Stomach (tissue), 8 donors: ENCODE measurements at regions not wholly inside any gene's neighbourhood (a gene's known extent, or its start where the extent isn't known, plus 50 kb on each side); places are given as distances from the start of the nearest gene placed in this dataset.

Experiments
- DNase-seq, 2 donors: peaks; one replicate each; pipeline versions ENCODE4 v3.0.0 to v3.0.0-alpha.2; 2013 to 2019
- H3K27ac ChIP-seq, 5 donors: fragments of 200-600 bp in 4 of 5; sonication (generic) in 4 of 5; one replicate each; pipeline ENCODE4 v1.5.1; 2013 to 2019; ENCODE audit warnings: mild to moderate bottlenecking in 1 of 5, moderate library complexity in 1 of 5
- H3K27me3 ChIP-seq, 3 donors: fragments of 200-600 bp; sonication (generic); one replicate each; pipeline ENCODE4 v1.5.1; 2017 to 2019; ENCODE audit warnings: mixed run types in 1 of 3
- H3K36me3 ChIP-seq, 4 donors: fragments of 200-600 bp; sonication (generic); 1 replicate in 3 of 4; 2 replicates in 1 of 4; pipeline ENCODE4 v1.5.1; 2016 to 2019
- H3K4me1 ChIP-seq, 4 donors: fragments of 200-600 bp; sonication (generic); one replicate each; pipeline ENCODE4 v1.5.1; 2016 to 2019
- H3K4me3 ChIP-seq, 4 donors: fragments of 200-600 bp; sonication (generic) in 3 of 4; one replicate each; pipeline ENCODE4 v1.5.1; 2016 to 2019; ENCODE audit warnings: mild to moderate bottlenecking in 1 of 4
- H3K9me3 ChIP-seq, 4 donors: fragments of 200-600 bp; sonication (generic); one replicate each; pipeline ENCODE4 v1.5.1; 2016 to 2019
- CTCF ChIP-seq, 7 experiments: fragments of 450-650 bp in 4 of 7; fragments of 200-600 bp in 3 of 7; sonication (generic) in 3 of 7; IDR thresholded peaks; one replicate each; pipeline ENCODE4 v1.5.1; 2016 to 2019; ENCODE audit warnings: antibody characterized with exemption in 7 of 7, control low read depth in 2 of 7, mild to moderate bottlenecking in 1 of 7
- EP300 ChIP-seq: sonication (generic); formaldehyde crosslinking; IDR thresholded peaks from one replicate; pipeline ENCODE4 v1.6.1; 2017; ENCODE audit warnings: antibody characterized with exemption
- POLR2A ChIP-seq, 4 donors: fragments of 450-650 bp; IDR thresholded peaks; one replicate each; pipeline ENCODE4 v1.6.1; 2016; ENCODE audit warnings: antibody characterized with exemption in 4 of 4, control low read depth in 2 of 4, mild to moderate bottlenecking in 1 of 4, moderate library complexity in 1 of 4
- POLR2AphosphoS5 ChIP-seq, 3 donors: sonication (generic); formaldehyde crosslinking; IDR thresholded peaks; one replicate each; pipeline ENCODE4 v1.6.1; 2016; ENCODE audit warnings: antibody characterized with exemption in 3 of 3
- WGBS, 5 donors: extraction: QIAGEN DNeasy Blood & Tissue Kit in 3 of 5; methylation state at CpG; one replicate each; pipeline versions ENCODE4 v1.1.5 to v1.1.7; 2013 to 2018; 5-methylcytosine and 5-hydroxymethylcytosine counted together
- intact Hi-C: fragments of 100-400 bp; cut with DNase I; formaldehyde crosslinking; loops from one replicate; pipeline ENCODE4 v1.15.1; 2023; ENCODE audit warnings: low total_unique reads
- donor health status: healthy with polysubstance abuse.
- donor health status: Bipolar disorder and iron deficiency.
- donor health status: healthy.

GRCh38 chr1:56400526-56400925, 178.8 kb downstream of the PLPP3 start:
- Histone ChIP-seq H3K4me1 (no peaks in the 10 kb centered on the region), H3K4me3 (no peak overlapping the region), H3K9me3 (no peaks in the 10 kb centered on the region), H3K27me3 (no peaks in the 10 kb centered on the region), H3K36me3 (no peaks in the 10 kb centered on the region), H3K27ac (no peak overlapping the region)
- TF ChIP-seq POLR2AphosphoS5 (IDR thresholded peaks at IDR 0.05) = no peak
- TF ChIP-seq CTCF (IDR thresholded peaks at IDR 0.05) = no peak
- TF ChIP-seq EP300 = no peak
- TF ChIP-seq POLR2A (IDR thresholded peaks at IDR 0.05) = no peak
- no peak for DNase-seq
- intact Hi-C loops = loop anchor here (10.0 kb wide), 1 partner anchor 184 kb away; no protein-coding TSS in a partner anchor

DNA sequence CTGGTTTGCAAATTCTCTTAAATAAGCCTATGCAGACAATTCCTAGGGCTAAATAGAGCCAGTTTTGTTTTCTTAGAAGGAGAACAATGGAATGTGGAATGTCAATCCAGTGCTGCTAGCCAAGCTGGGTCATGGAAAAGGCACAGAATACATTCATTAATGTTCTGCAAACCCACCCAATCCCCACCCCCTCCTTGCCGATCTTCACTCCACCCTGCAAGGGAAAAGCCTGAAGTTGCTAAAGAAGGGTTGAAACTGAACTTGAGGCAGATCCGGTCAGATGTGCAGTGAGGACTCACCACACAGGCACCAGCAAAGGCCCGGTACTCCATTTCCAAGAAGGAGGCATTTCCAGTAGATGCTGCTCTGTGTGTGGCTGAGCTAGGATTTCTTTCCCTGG, 179.6 kb downstream of the PLPP3 start:
- no peak for DNase-seq
- Histone ChIP-seq H3K4me3 (no peak overlapping the region), H3K27ac (no peak overlapping the region), H3K27me3 (no peaks in the 10 kb centered on the region), H3K9me3 (no peaks in the 10 kb centered on the region), H3K4me1 (no peaks in the 10 kb centered on the region), H3K36me3 (no peaks in the 10 kb centered on the region)
- 73 to 83% (median 79%) methylated on average over 3 of the region's 3 CpGs for WGBS, 5 donors
- TF ChIP-seq POLR2AphosphoS5 (IDR thresholded peaks at IDR 0.05) = no peak
- no peak for TF ChIP-seq EP300
- no peak for TF ChIP-seq CTCF (IDR thresholded peaks at IDR 0.05)
- TF ChIP-seq POLR2A (IDR thresholded peaks at IDR 0.05) = no peak
- intact Hi-C loops = loop anchor here (10.0 kb wide), 1 partner anchor 185 kb away; no protein-coding TSS in a partner anchor

GRCh38 chr1:56399326-56399725, 180.0 kb downstream of the PLPP3 start:
- no peak overlapping the region for H3K27ac ChIP-seq
- TF ChIP-seq EP300 (no peak), POLR2AphosphoS5 (IDR thresholded peaks at IDR 0.05) (no peak), CTCF (IDR thresholded peaks at IDR 0.05) (no peak), POLR2A (IDR thresholded peaks at IDR 0.05) (no peak)
- H3K4me1 ChIP-seq = no peaks in the 10 kb centered on the region
- intact Hi-C loops = no loop called here
- no peaks in the 10 kb centered on the region for H3K36me3 ChIP-seq
- no peak for DNase-seq
- no peaks in the 10 kb centered on the region for H3K27me3 ChIP-seq
- no peaks in the 10 kb centered on the region for H3K9me3 ChIP-seq
- 55 to 65% (median 58%) methylated on average over 2 of the region's 2 CpGs for WGBS, 5 donors
- H3K4me3 ChIP-seq = no peak overlapping the region

DNA sequence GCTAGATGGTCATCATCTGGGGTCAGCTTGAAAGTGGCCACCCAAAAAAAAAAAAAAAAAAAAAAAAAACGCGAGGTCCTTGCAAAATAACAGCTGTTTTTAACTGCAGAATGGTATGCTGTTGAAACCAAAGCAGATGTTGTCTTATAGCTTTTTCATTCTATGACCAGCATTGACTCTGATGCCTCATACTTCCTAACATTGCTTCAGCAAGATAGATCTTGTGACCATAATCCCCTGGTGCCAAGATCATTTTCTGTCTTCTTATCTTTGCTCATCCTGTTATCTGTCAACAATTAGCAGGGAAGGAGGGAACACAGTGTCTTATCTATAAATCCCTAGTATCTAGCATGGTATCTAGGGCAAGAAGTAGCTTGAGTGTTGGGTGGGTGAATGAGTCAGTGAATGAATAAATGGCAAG, 181.5 kb downstream of the PLPP3 start:
- DNase-seq = no peak
- no peaks in the 10 kb centered on the region for H3K9me3 ChIP-seq
- intact Hi-C loops = no loop called here
- no peak overlapping the region for H3K27ac ChIP-seq
- WGBS, 5 donors = 52 to 88% (median 65%) methylated on average over 2 of the region's 2 CpGs
- no peaks in the 10 kb centered on the region for H3K36me3 ChIP-seq
- no peak for TF ChIP-seq CTCF (IDR thresholded peaks at IDR 0.05)
- no peak for TF ChIP-seq EP300
- peak in 1 of 3 donors; percentile 41 for TF ChIP-seq POLR2AphosphoS5 (IDR thresholded peaks at IDR 0.05)
- TF ChIP-seq POLR2A (IDR thresholded peaks at IDR 0.05) = no peak
- no peaks in the 10 kb centered on the region for H3K4me1 ChIP-seq
- H3K27me3 ChIP-seq = no peaks in the 10 kb centered on the region
- H3K4me3 ChIP-seq = no peak overlapping the region
